A673 (cell line): ENCODE measurements at regions not wholly inside any gene's neighbourhood (a gene's known extent, or its start where the extent isn't known, plus 50 kb on each side); places are given as distances from the start of the nearest gene placed in this dataset.

ENCODE experiments used
- BruUV-seq: library from RNA; stranded (reverse); fragments of 400-500 nt; replicated peaks from 2 replicates; lab custom pipeline; 2021; lab: Mats Ljungman, UMichigan
- CTCF ChIA-PET: fragments of 300-600 bp; sonication (Branson Sonifier 250); formaldehyde crosslinking; loops from one replicate; lab custom pipeline; 2022; ENCODE audit warnings: antibody characterized with exemption; lab: Charles Lee
- POLR2A ChIA-PET: fragments of 300-600 bp; sonication (Branson Sonifier 250); formaldehyde crosslinking; loops from one replicate; lab custom pipeline; 2022; ENCODE audit warnings: antibody characterized with exemption; ENCODE audit not compliant: low non-redundant PET; lab: Charles Lee
- DNase-seq: peaks from one replicate; pipeline ENCODE4 v3.0.0-alpha.2; 2015; ENCODE audit warnings: low spot score
- H3K27ac ChIP-seq: fragments of 200-600 bp; sonication (generic); 2 replicates; pipeline ENCODE4 v1.5.1; 2016; ENCODE audit warnings: mixed run types, low read depth, mild to moderate bottlenecking, mixed read lengths, antibody characterized with exemption, low read length; ENCODE audit not compliant: poor library complexity, severe bottlenecking
- H3K27me3 ChIP-seq: fragments of 200-600 bp; sonication (generic); replicated peaks from 2 replicates; pipeline ENCODE4 v1.6.1; 2017; ENCODE audit warnings: mixed run types, low read depth, mild to moderate bottlenecking, mixed read lengths, antibody characterized with exemption, low read length; ENCODE audit not compliant: insufficient read depth, poor library complexity
- H3K36me3 ChIP-seq: fragments of 200-600 bp; sonication (generic); 2 replicates; pipeline ENCODE4 v1.6.1; 2016; ENCODE audit warnings: mixed run types, mild to moderate bottlenecking, mixed read lengths, antibody characterized with exemption, low read length; ENCODE audit not compliant: insufficient read depth, poor library complexity, severe bottlenecking
- H3K4me1 ChIP-seq: fragments of 200-600 bp; sonication (generic); 2 replicates; pipeline ENCODE4 v1.6.1; 2017; ENCODE audit warnings: mixed run types, mild to moderate bottlenecking, mixed read lengths, antibody characterized with exemption, low read length; ENCODE audit not compliant: insufficient read depth, poor library complexity, severe bottlenecking
- H3K4me3 ChIP-seq: fragments of 200-600 bp; sonication (generic); 2 replicates; pipeline ENCODE4 v1.5.1; 2016; ENCODE audit warnings: low read depth, mixed run types, mild to moderate bottlenecking, mixed read lengths, low read length; ENCODE audit not compliant: poor library complexity, severe bottlenecking
- H3K9me3 ChIP-seq: fragments of 200-600 bp; sonication (generic); 2 replicates; pipeline ENCODE4 v1.6.1; 2016; ENCODE audit warnings: mixed run types, low read depth, mild to moderate bottlenecking, mixed read lengths, antibody characterized with exemption, low read length; ENCODE audit not compliant: poor library complexity, severe bottlenecking
- EZH2 ChIP-seq: fragments of 200-600 bp; sonication (generic); IDR thresholded peaks from 2 replicates; pipeline ENCODE4 v1.6.1; 2017; ENCODE audit warnings: borderline replicate concordance, low read depth, mild to moderate bottlenecking, mixed read lengths, antibody characterized with exemption, low read length; ENCODE audit not compliant: poor library complexity, severe bottlenecking
- intact Hi-C: fragments of 100-400 bp; cut with micrococcal nuclease; formaldehyde crosslinking; loops from one replicate; pipeline ENCODE4 v1.10.0; 2022; ENCODE audit not compliant: unreplicated experiment
- TF ChIP-seq, protein P1 (sequence below): fragments of 300-800, 200-600 bp; sonication (generic); conservative IDR thresholded peaks from 2 replicates; pipeline ENCODE4 v1.5.1; 2017; ENCODE audit warnings: low read depth, mild to moderate bottlenecking, antibody characterized with exemption, low read length, moderate library complexity, mixed read lengths

DNA sequence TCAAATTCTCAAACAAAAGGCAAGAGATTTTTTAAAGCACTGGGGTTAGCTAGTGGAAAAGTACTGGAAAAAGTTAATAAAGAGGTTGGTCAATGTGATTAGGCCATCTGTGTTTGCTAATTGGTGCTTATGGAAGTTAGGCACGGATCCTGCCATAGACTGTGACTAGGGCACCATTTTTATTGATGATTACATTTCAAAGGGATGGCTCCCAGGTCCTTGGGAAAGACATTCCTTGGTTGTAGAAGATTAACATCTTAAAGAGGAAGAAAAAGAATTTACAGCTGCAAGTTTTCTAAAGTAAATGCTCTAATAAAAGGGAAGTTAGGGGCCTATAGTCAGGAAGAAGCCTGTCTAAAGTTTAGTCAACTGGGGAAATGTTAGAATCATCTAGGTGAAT lies 1183.3 kb downstream of the DTWD2 start:
- TF ChIP-seq, protein P1, sequence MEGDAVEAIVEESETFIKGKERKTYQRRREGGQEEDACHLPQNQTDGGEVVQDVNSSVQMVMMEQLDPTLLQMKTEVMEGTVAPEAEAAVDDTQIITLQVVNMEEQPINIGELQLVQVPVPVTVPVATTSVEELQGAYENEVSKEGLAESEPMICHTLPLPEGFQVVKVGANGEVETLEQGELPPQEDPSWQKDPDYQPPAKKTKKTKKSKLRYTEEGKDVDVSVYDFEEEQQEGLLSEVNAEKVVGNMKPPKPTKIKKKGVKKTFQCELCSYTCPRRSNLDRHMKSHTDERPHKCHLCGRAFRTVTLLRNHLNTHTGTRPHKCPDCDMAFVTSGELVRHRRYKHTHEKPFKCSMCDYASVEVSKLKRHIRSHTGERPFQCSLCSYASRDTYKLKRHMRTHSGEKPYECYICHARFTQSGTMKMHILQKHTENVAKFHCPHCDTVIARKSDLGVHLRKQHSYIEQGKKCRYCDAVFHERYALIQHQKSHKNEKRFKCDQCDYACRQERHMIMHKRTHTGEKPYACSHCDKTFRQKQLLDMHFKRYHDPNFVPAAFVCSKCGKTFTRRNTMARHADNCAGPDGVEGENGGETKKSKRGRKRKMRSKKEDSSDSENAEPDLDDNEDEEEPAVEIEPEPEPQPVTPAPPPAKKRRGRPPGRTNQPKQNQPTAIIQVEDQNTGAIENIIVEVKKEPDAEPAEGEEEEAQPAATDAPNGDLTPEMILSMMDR = no peak
- no peak for TF ChIP-seq EZH2
- Histone ChIP-seq H3K36me3 (no peaks in the 10 kb centered on the region), H3K27ac (no peak overlapping the region), H3K4me1 (no peaks in the 10 kb centered on the region), H3K27me3 (no peaks in the 10 kb centered on the region), H3K4me3 (no peak overlapping the region), H3K9me3 (peaks cover 16% of the 10 kb centered on the region)
- ChIA-PET CTCF (no interaction called here), POLR2A (no interaction called here)
- intact Hi-C loops = no loop called here
- BruUV-seq = no TSS peak
- DNase-seq = no peak

DNA sequence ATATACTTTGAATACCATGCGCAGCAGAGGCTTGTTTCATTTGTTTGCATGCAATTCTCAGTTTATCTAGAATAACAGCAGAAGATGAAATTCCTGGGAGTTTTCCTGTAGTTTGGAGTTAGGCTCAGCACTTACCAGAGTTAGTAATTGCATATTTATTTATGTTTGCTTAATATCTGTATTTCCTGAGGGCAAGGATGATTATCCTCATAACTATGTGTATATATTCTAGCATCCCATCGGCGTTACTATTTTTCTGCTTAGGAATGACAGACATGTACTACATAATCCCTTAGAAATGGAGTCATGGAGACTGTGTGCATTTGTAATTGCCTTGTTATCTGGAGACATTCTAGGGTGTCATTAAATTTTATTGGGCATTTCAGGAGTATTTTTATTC lies 1184.8 kb downstream of the DTWD2 start:
- Histone ChIP-seq H3K9me3 (peaks cover 16% of the 10 kb centered on the region), H3K4me1 (no peaks in the 10 kb centered on the region), H3K27me3 (no peaks in the 10 kb centered on the region), H3K27ac (no peak overlapping the region), H3K4me3 (no peak overlapping the region), H3K36me3 (no peaks in the 10 kb centered on the region)
- DNase-seq = no peak
- no TSS peak for BruUV-seq
- TF ChIP-seq, protein P1 = no peak
- TF ChIP-seq EZH2 = no peak
- ChIA-PET POLR2A (no interaction called here), CTCF (no interaction called here)
- intact Hi-C loops = no loop called here

DNA sequence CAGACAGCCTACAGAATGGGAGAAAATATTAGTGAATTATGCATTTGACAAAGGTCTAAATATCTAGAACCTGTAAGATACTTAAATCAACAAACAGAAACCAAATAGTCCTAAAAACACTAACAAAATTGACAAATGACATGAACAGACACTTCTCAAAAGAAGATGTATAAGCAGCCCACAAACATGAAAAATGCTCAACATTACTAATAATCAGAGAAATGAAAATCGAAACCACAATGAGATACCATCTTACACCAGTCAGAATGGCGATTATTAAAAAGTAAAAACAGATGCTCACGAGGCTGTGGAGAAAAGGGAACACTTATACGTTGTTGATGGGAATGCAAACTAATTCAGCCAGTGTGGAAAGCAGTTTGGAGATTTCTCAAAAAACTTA lies 1186.8 kb downstream of the DTWD2 start:
- DNase-seq = no peak
- H3K9me3 ChIP-seq = peaks cover 9% of the 10 kb centered on the region
- H3K27me3 ChIP-seq = no peaks in the 10 kb centered on the region
- CTCF ChIA-PET = no interaction called here
- POLR2A ChIA-PET = no interaction called here
- no peaks in the 10 kb centered on the region for H3K36me3 ChIP-seq
- TF ChIP-seq, protein P1 = no peak
- no peak overlapping the region for H3K4me3 ChIP-seq
- no TSS peak for BruUV-seq
- no peak overlapping the region for H3K27ac ChIP-seq
- intact Hi-C loops = no loop called here
- H3K4me1 ChIP-seq = no peaks in the 10 kb centered on the region
